Keratinocyte (primary cell): ENCODE measurements at regions not wholly inside any gene's neighbourhood (a gene's known extent, or its start where the extent isn't known, plus 50 kb on each side); places are given as distances from the start of the nearest gene placed in this dataset.
"Not testable (repeated sequence)": the region's sequence is repeated elsewhere in the genome, so short reads cannot be mapped to it uniquely, and the experiment has no call there.

Experiments used
- DNase-seq: peaks from one replicate; pipeline ENCODE4 v3.0.0-alpha.2; 2011; ENCODE audit warnings: low read depth, missing footprints, low spot score
- FAIRE-seq: peaks from 2 replicates; lab custom pipeline; 2011; peaks lifted over from hg19 to GRCh38; lab: Jason Lieb, UNC
- H2AFZ ChIP-seq: 2 replicates; pipeline ENCODE4 v1.6.0; 2012; ENCODE audit warnings: low read length, control low read depth, inconsistent platforms; ENCODE audit not compliant: control insufficient read depth
- H3K27ac ChIP-seq: 2 replicates; pipeline ENCODE4 v1.5.1; 2011; ENCODE audit warnings: low read length; ENCODE audit not compliant: control insufficient read depth, insufficient read depth
- H3K27me3 ChIP-seq: 3 replicates; pipeline ENCODE4 v1.6.0; 2011; ENCODE audit warnings: low read length; ENCODE audit not compliant: control insufficient read depth, insufficient read depth; ENCODE audit errors: extremely low read depth
- H3K36me3 ChIP-seq, 2 experiments: 2 replicates in 1 of 2; 3 replicates in 1 of 2; pipeline ENCODE4 v1.5.1; 2011; ENCODE audit warnings: low read length in 2 of 2, mild to moderate bottlenecking in 1 of 2; ENCODE audit not compliant: control insufficient read depth in 2 of 2, insufficient read depth in 2 of 2; ENCODE audit errors: extremely low read depth in 1 of 2
- H3K4me1 ChIP-seq: 3 replicates; pipeline ENCODE4 v1.5.1; 2011; ENCODE audit warnings: low read length; ENCODE audit not compliant: control insufficient read depth, insufficient read depth; ENCODE audit errors: extremely low read depth
- H3K4me2 ChIP-seq: 3 replicates; pipeline ENCODE4 v1.6.0; 2011; ENCODE audit warnings: low read depth, low read length; ENCODE audit not compliant: control insufficient read depth, insufficient read depth; ENCODE audit errors: extremely low read depth
- H3K4me3 ChIP-seq, 3 experiments: fragments of 200-600 bp in 1 of 3; sonication (generic) in 1 of 3; 2 replicates in 2 of 3; 3 replicates in 1 of 3; pipeline ENCODE4 v1.5.1; 2011 to 2016; ENCODE audit warnings: low read length in 3 of 3, mild to moderate bottlenecking in 3 of 3, control low read depth in 2 of 3, inconsistent platforms in 1 of 3, low read depth in 1 of 3, mixed read lengths in 1 of 3, mixed run types in 1 of 3, moderate library complexity in 1 of 3; ENCODE audit not compliant: control insufficient read depth in 2 of 3, insufficient read depth in 2 of 3; ENCODE audit errors: extremely low read depth in 1 of 3
- H3K79me2 ChIP-seq: 2 replicates; pipeline ENCODE4 v1.6.0; 2012; ENCODE audit warnings: low read length; ENCODE audit not compliant: control insufficient read depth, insufficient read depth
- H3K9ac ChIP-seq: 3 replicates; pipeline ENCODE4 v1.6.0; 2011; ENCODE audit warnings: low read length; ENCODE audit not compliant: control insufficient read depth, insufficient read depth; ENCODE audit errors: extremely low read depth
- H3K9me1 ChIP-seq: 3 replicates; pipeline ENCODE4 v1.6.0; 2011; ENCODE audit warnings: low read length; ENCODE audit not compliant: control insufficient read depth, insufficient read depth; ENCODE audit errors: extremely low read depth
- H3K9me3 ChIP-seq: 2 replicates; pipeline ENCODE4 v1.5.1; 2012; ENCODE audit warnings: low read depth, low read length; ENCODE audit not compliant: control insufficient read depth
- H4K20me1 ChIP-seq: 3 replicates; pipeline ENCODE4 v1.6.0; 2011; ENCODE audit warnings: low read length; ENCODE audit not compliant: control insufficient read depth, insufficient read depth; ENCODE audit errors: extremely low read depth
- EZH2 ChIP-seq: IDR thresholded peaks from one replicate; pipeline ENCODE4 v1.6.1; 2012; ENCODE audit warnings: inconsistent platforms, mild to moderate bottlenecking, low read length, moderate library complexity
- dilution Hi-C: fragments of 300-500 bp; cut with MboI; formaldehyde crosslinking; loops from one replicate; pipeline ENCODE4 v1.7.0; 2020; ENCODE audit warnings: low sequenced_read_pairs; ENCODE audit not compliant: extremely low pct_ligation_motif_present
- TF ChIP-seq, protein P1 (sequence below), 3 experiments: IDR thresholded peaks in 1 of 3; conservative IDR thresholded peaks in 1 of 3; optimal IDR thresholded peaks in 1 of 3; 2 replicates in 2 of 3; 3 replicates in 1 of 3; pipeline versions ENCODE3 to v1.5.1; 2011; ENCODE audit warnings: low read length in 3 of 3, mild to moderate bottlenecking in 3 of 3, moderate library complexity in 2 of 3, control low read depth in 1 of 3, inconsistent platforms in 1 of 3; ENCODE audit not compliant: insufficient read depth in 2 of 3; ENCODE audit errors: extremely low read depth in 1 of 3

DNA sequence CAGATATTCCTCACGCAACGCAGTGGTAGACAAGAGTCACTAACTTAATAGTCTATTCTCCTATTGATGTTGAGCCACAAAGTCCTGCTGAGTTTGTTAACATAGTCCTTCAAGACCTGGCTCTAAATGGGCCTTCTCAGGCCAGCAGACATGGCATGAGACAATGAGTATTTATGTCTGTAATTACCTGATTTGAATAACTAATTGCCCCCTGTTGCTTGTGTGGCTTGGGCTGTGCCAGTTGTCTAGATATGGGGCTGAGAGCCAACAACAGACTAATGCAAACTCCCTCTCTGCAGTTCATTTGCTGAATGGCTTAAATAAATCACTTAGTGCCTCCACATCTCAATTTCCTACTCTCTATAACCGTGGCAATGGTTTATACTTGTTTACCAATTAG, 65.5 kb upstream of the VWC2 start:
- Histone ChIP-seq H3K27me3 (no peaks in the 10 kb centered on the region), H4K20me1 (no peaks in the 10 kb centered on the region), H3K4me2 (no peak overlapping the region), H3K4me1 (no peaks in the 10 kb centered on the region), H3K79me2 (no peaks in the 10 kb centered on the region), H3K9me1 (no peaks in the 10 kb centered on the region), H3K36me3 (no peaks in the 10 kb centered on the region), H3K9ac (no peak overlapping the region), H2AFZ (no peak overlapping the region), H3K27ac (no peak overlapping the region), H3K4me3 (no peak overlapping the region), H3K9me3 (no peaks in the 10 kb centered on the region)
- FAIRE-seq (no peak), DNase-seq (no peak)
- no peak for TF ChIP-seq EZH2
- TF ChIP-seq, protein P1, sequence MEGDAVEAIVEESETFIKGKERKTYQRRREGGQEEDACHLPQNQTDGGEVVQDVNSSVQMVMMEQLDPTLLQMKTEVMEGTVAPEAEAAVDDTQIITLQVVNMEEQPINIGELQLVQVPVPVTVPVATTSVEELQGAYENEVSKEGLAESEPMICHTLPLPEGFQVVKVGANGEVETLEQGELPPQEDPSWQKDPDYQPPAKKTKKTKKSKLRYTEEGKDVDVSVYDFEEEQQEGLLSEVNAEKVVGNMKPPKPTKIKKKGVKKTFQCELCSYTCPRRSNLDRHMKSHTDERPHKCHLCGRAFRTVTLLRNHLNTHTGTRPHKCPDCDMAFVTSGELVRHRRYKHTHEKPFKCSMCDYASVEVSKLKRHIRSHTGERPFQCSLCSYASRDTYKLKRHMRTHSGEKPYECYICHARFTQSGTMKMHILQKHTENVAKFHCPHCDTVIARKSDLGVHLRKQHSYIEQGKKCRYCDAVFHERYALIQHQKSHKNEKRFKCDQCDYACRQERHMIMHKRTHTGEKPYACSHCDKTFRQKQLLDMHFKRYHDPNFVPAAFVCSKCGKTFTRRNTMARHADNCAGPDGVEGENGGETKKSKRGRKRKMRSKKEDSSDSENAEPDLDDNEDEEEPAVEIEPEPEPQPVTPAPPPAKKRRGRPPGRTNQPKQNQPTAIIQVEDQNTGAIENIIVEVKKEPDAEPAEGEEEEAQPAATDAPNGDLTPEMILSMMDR (optimal IDR thresholded peaks at IDR 0.05 in 1 of 3, IDR thresholded peaks at IDR 0.05 in 1 of 3, conservative IDR thresholded peaks at IDR 0.05 in 1 of 3; ENCODE audit: extremely low read depth in 1 of 3, insufficient read depth in 2 of 3, low read length in 3 of 3): no peak
- dilution Hi-C loops: no loop called here

DNA sequence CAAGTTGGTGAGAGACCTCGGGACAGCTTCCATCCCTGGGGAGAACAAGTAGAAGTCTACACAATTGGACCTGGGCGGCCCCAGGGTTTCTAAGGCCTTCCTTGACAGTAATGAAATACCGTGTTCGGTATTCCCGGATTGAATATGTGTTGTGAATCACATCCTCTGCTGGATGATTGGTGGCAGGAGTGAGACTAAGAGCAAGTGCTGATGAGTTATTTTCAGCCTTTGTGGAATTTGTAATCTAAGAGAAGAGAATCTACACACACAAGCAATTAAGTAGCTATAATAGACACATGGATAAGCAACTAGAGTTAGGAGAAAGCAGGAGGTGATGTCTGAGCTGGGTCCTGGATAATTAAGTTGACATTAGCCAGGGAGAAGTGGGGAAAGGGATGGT, 64.8 kb upstream of the VWC2 start:
- Histone ChIP-seq H3K79me2 (no peaks in the 10 kb centered on the region), H3K9me3 (no peaks in the 10 kb centered on the region), H2AFZ (no peak overlapping the region), H3K4me3 (no peak overlapping the region), H3K9ac (no peak overlapping the region), H3K27ac (no peak overlapping the region), H3K4me2 (no peak overlapping the region), H4K20me1 (no peaks in the 10 kb centered on the region), H3K27me3 (no peaks in the 10 kb centered on the region), H3K36me3 (no peaks in the 10 kb centered on the region), H3K4me1 (no peaks in the 10 kb centered on the region), H3K9me1 (no peaks in the 10 kb centered on the region)
- dilution Hi-C loops: no loop called here
- FAIRE-seq: no peak
- no peak for DNase-seq
- TF ChIP-seq, protein P1 (optimal IDR thresholded peaks at IDR 0.05 in 1 of 3, IDR thresholded peaks at IDR 0.05 in 1 of 3, conservative IDR thresholded peaks at IDR 0.05 in 1 of 3; ENCODE audit: extremely low read depth in 1 of 3, insufficient read depth in 2 of 3, low read length in 3 of 3): no peak
- no peak for TF ChIP-seq EZH2

DNA sequence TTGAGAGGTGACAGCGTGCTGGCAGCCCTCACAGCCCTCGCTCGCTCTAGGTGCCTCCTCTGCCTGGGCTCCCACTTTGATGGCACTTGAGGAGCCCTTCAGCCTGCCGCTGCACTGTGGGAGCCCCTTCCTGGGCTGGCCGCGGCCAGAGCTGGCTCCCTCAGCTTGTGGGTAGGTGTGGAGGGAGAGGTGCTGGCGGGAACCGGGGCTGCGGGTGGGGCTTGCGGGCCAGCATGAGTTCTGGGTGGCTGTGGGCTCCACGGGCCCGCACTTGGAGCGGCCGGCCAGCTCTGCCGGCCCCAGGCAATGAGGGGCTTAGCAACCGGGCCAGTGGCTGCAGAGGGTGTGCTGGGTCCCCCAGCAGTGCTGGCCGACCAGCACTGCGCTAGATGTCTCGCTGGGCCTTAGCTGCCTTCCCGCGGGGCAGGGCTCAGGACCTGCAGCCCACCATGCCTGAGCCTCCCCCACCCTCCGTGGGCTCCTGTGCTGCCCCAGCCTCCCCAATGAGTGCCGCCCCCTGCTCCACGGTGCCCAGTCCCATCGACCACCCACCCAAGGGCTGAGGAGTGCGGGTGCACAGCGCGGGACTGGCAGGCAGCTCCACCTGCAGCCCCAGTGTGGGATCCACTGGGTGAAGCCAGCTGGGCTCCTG, 62.2 kb upstream of the VWC2 start:
- FAIRE-seq, H3K9ac ChIP-seq, DNase-seq, H3K9me3 ChIP-seq, H3K4me2 ChIP-seq, H3K79me2 ChIP-seq, H4K20me1 ChIP-seq, dilution Hi-C loops, H3K4me3 ChIP-seq, H3K4me1 ChIP-seq, H3K27ac ChIP-seq, H3K27me3 ChIP-seq, H3K36me3 ChIP-seq, H2AFZ ChIP-seq, H3K9me1 ChIP-seq: not testable (repeated sequence)
